ENCODE measurements at regions not wholly inside any gene's neighbourhood (a gene's known extent, or its start where the extent isn't known, plus 50 kb on each side); places are given as distances from the start of the nearest gene placed in this dataset.

- no peak for TF ChIP-seq RNF2 (IDR thresholded peaks at IDR 0.05; ENCODE audit: borderline replicate concordance, low read depth, low read length, missing control alignments, poor library complexity, severe bottlenecking)
- TF ChIP-seq TCF12 (IDR thresholded peaks at IDR 0.05; ENCODE audit: low read depth, low read length) = no peak
- TF ChIP-seq RBBP5 (IDR thresholded peaks at IDR 0.05; ENCODE audit: borderline replicate concordance, low read depth, low read length) = no peak
Observed at GRCh38 chr15:87357637-87358313, 898.8 kb downstream of the NTRK3 start (continued).
